ENCODE measurements at regions not wholly inside any gene's neighbourhood (a gene's known extent, or its start where the extent isn't known, plus 50 kb on each side); places are given as distances from the start of the nearest gene placed in this dataset.

DNA sequence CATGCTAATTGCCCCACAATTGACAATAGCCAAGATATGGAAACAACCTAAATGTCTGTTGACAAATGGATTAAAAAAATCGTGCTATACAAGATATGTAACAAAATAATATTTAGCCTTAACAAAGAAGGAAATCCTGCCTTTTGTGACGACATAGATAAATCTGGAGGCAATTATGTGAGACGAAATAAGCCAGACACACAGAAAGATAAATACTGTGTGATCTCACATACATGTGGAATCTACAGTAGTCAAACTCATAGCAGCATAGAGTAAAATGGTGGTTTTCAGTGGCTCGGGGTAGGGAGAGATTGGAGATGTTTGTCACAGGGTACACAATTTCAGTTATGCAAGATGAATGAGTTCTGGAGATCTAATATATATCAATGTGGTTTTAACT lies 895.8 kb downstream of the SLITRK6 start:
- H3K4me3 Mint-ChIP-seq, result no peak overlapping the region
- H3K4me1 Mint-ChIP-seq, result no peaks in the 10 kb centered on the region
- Histone ChIP-seq H2AFZ (replicated peaks) (no peak overlapping the region), H3K4me1 (no peaks in the 10 kb centered on the region), H3K9me3 (ENCODE audit: low read depth) (no peaks in the 10 kb centered on the region), H4K20me1 (ENCODE audit: low read depth) (no peaks in the 10 kb centered on the region), H3K27me3 (no peaks in the 10 kb centered on the region), H3K9ac (no peak overlapping the region), H3K79me2 (ENCODE audit: low read depth) (no peaks in the 10 kb centered on the region), H3K27ac (no peak overlapping the region), H3K4me3 (no peak overlapping the region), H3K36me3 (no peaks in the 10 kb centered on the region), H3F3A (ENCODE audit: low read depth) (no peaks in the 10 kb centered on the region), H3K4me2 (no peak overlapping the region)
- DNase-seq (ENCODE audit: low spot score), result no peak
- no peak overlapping the region for H3K27ac Mint-ChIP-seq
- no peaks in the 10 kb centered on the region for H3K27me3 Mint-ChIP-seq (ENCODE audit: insufficient read depth, low read depth)
- no peaks in the 10 kb centered on the region for H3K36me3 Mint-ChIP-seq
- no peak for TF ChIP-seq EZH2 (IDR thresholded peaks at IDR 0.05)
- no peak for TF ChIP-seq CTCF (IDR thresholded peaks at IDR 0.05)
- TF ChIP-seq EZH2phosphoT487 (IDR thresholded peaks at IDR 0.05), result no peak
- H3K9me3 Mint-ChIP-seq, result no peaks in the 10 kb centered on the region

DNA sequence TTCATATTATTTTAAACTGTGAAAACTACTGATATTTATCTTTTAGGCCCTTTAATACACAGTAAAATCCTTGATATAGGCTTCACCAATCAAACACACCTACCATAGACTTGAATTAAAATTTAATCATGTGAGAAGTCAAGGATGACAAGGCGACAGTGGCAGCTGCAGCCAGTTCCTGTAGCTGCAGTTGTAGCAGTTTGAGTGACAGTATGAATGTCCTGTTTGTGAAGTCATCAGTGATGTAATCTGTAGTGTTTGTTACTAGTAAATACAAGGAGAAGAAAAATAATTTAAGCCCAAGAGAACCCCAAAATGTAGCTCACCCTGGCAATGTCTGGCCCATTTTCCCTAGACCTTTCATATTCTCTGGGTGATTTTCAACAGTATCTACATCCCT lies 897.0 kb downstream of the SLITRK6 start:
- Histone ChIP-seq H3K4me2 (no peak overlapping the region), H3K79me2 (ENCODE audit: low read depth) (no peaks in the 10 kb centered on the region), H3K4me1 (no peaks in the 10 kb centered on the region), H2AFZ (replicated peaks) (no peak overlapping the region), H3K9me3 (ENCODE audit: low read depth) (no peaks in the 10 kb centered on the region), H3K4me3 (no peak overlapping the region), H4K20me1 (ENCODE audit: low read depth) (no peaks in the 10 kb centered on the region), H3K9ac (no peak overlapping the region), H3F3A (ENCODE audit: low read depth) (no peaks in the 10 kb centered on the region), H3K27ac (no peak overlapping the region), H3K36me3 (no peaks in the 10 kb centered on the region), H3K27me3 (no peaks in the 10 kb centered on the region)
- H3K9me3 Mint-ChIP-seq, result no peaks in the 10 kb centered on the region
- H3K27me3 Mint-ChIP-seq (ENCODE audit: insufficient read depth, low read depth), result no peaks in the 10 kb centered on the region
- H3K27ac Mint-ChIP-seq, result no peak overlapping the region
- TF ChIP-seq CTCF (IDR thresholded peaks at IDR 0.05), result no peak
- TF ChIP-seq EZH2 (IDR thresholded peaks at IDR 0.05), result no peak
- no peak for TF ChIP-seq EZH2phosphoT487 (IDR thresholded peaks at IDR 0.05)
- H3K4me3 Mint-ChIP-seq, result no peak overlapping the region
- no peaks in the 10 kb centered on the region for H3K4me1 Mint-ChIP-seq
- DNase-seq (ENCODE audit: low spot score), result no peak
- no peaks in the 10 kb centered on the region for H3K36me3 Mint-ChIP-seq

DNA sequence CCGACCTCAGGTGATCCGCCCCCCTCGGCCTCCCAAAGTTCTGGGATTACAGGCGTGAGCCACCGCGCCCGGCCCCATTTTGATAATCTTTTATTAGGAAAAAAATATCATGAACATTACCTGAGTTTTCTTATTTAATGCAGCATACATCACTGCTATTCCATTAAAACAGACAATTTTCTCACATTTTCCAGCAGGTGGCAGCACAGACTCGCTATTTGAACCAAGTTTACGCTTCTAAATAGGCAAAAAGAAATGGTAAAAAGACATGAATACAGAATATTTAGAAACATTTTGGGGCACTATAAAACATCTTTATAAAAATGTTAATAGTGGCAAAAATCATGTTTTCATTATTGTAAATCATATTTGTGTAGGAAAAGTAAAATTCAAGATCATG lies 903.1 kb downstream of the SLITRK6 start:
- H3K9me3 ChIP-seq (ENCODE audit: low read depth), result no peaks in the 10 kb centered on the region
- no peaks in the 10 kb centered on the region for H3K4me1 Mint-ChIP-seq
- no peaks in the 10 kb centered on the region for H3F3A ChIP-seq (ENCODE audit: low read depth)
- no peaks in the 10 kb centered on the region for H3K27me3 Mint-ChIP-seq (ENCODE audit: insufficient read depth, low read depth)
- no peak overlapping the region for H3K4me3 Mint-ChIP-seq
- no peak overlapping the region for H3K4me3 ChIP-seq
- H3K27ac Mint-ChIP-seq, result no peak overlapping the region
- H3K9me3 Mint-ChIP-seq, result peaks cover 3% of the 10 kb centered on the region
- H3K27me3 ChIP-seq, result no peaks in the 10 kb centered on the region
- no peak overlapping the region for H2AFZ ChIP-seq (replicated peaks)
- H3K4me2 ChIP-seq, result no peak overlapping the region
- H3K4me1 ChIP-seq, result no peaks in the 10 kb centered on the region
- H3K79me2 ChIP-seq (ENCODE audit: low read depth), result no peaks in the 10 kb centered on the region
- H4K20me1 ChIP-seq (ENCODE audit: low read depth), result no peaks in the 10 kb centered on the region
- H3K9ac ChIP-seq, result no peak overlapping the region
- peak; percentile 52 for DNase-seq (ENCODE audit: low spot score)
- no peak overlapping the region for H3K27ac ChIP-seq
- no peaks in the 10 kb centered on the region for H3K36me3 ChIP-seq
- no peaks in the 10 kb centered on the region for H3K36me3 Mint-ChIP-seq
- TF ChIP-seq EZH2phosphoT487 (IDR thresholded peaks at IDR 0.05), result no peak
- TF ChIP-seq CTCF (IDR thresholded peaks at IDR 0.05), result peak; percentile 87

DNA sequence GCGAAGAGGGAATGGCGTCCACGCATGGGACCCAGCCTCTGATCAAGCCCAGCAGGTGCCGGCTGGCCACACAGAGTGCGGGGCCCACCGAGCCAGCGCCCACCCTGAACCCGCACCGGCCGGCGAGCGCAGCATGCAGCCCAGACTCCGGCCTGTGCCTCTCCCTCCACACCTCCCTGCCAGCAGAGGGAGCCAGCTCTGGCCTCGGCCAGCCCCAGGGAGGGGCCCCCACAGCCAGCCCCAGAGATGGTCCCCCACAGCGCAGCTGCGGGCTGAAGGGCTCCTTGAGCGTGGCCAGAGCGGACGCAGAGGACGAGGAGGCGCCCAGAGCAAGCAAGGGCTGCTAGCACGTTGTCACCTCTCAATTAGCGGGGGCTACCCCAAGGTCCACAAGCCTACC lies 904.5 kb downstream of the SLITRK6 start:
- Histone ChIP-seq H4K20me1 (ENCODE audit: low read depth) (no peaks in the 10 kb centered on the region), H3K27me3 (no peaks in the 10 kb centered on the region), H2AFZ (replicated peaks) (no peak overlapping the region), H3K27ac (no peak overlapping the region), H3F3A (ENCODE audit: low read depth) (no peaks in the 10 kb centered on the region), H3K4me1 (no peaks in the 10 kb centered on the region), H3K4me2 (no peak overlapping the region), H3K4me3 (no peak overlapping the region), H3K9ac (no peak overlapping the region), H3K79me2 (ENCODE audit: low read depth) (no peaks in the 10 kb centered on the region), H3K36me3 (no peaks in the 10 kb centered on the region), H3K9me3 (ENCODE audit: low read depth) (no peaks in the 10 kb centered on the region)
- DNase-seq (ENCODE audit: low spot score), result no peak
- Mint-ChIP-seq H3K9me3 (peaks cover 3% of the 10 kb centered on the region), H3K36me3 (no peaks in the 10 kb centered on the region), H3K27ac (no peak overlapping the region), H3K27me3 (ENCODE audit: insufficient read depth, low read depth) (no peaks in the 10 kb centered on the region), H3K4me3 (no peak overlapping the region), H3K4me1 (no peaks in the 10 kb centered on the region)
- TF ChIP-seq CTCF (IDR thresholded peaks at IDR 0.05) (no peak), EZH2 (IDR thresholded peaks at IDR 0.05) (no peak), EZH2phosphoT487 (IDR thresholded peaks at IDR 0.05) (no peak)
